GM13976 (cell line): ENCODE measurements at regions not wholly inside any gene's neighbourhood (a gene's known extent, or its start where the extent isn't known, plus 50 kb on each side); places are given as distances from the start of the nearest gene placed in this dataset.

Experiments
- DNase-seq: peaks from one replicate; pipeline ENCODE4 v3.0.0; 2012; ENCODE audit warnings: low spot score
- CTCF ChIP-seq: IDR thresholded peaks from 2 replicates; pipeline ENCODE4 v1.5.1; 2012; ENCODE audit warnings: borderline replicate concordance, mild to moderate bottlenecking; ENCODE audit not compliant: insufficient read depth; ENCODE audit errors: extremely low read depth, missing control alignments, control extremely low read depth
- in situ Hi-C: fragments of 300-500 bp; cut with MboI; formaldehyde crosslinking; loops from one replicate; pipeline ENCODE4 v1.12.0; 2022; ENCODE audit warnings: low sequenced_read_pairs, mixed read lengths, inconsistent platforms; ENCODE audit not compliant: unreplicated experiment

GRCh38 chr5:106094204-106094607, 1576.5 kb downstream of the EFNA5 start:
- in situ Hi-C loops, result no loop called here
- TF ChIP-seq CTCF, result no peak
- DNase-seq, result no peak

GRCh38 chr5:106093134-106093533, 1577.6 kb downstream of the EFNA5 start:
- in situ Hi-C loops, result no loop called here
- DNase-seq, result no peak
- no peak for TF ChIP-seq CTCF

- DNase-seq, result no peak
- in situ Hi-C loops, result no loop called here
- no peak for TF ChIP-seq CTCF
These were observed 1578.3 kb downstream of the EFNA5 start for GRCh38 chr5:106092455-106092854.

GRCh38 chr5:106089073-106089472, 1581.7 kb downstream of the EFNA5 start:
- in situ Hi-C loops, result no loop called here
- no peak for DNase-seq
- TF ChIP-seq CTCF, result no peak

- in situ Hi-C loops, result no loop called here
- DNase-seq, result no peak
- no peak for TF ChIP-seq CTCF
These were observed 1582.3 kb downstream of the EFNA5 start for GRCh38 chr5:106088462-106088861.

- in situ Hi-C loops, result no loop called here
- no peak for TF ChIP-seq CTCF
- no peak for DNase-seq
These were observed 1584.4 kb downstream of the EFNA5 start for GRCh38 chr5:106086352-106086751.

- in situ Hi-C loops, result no loop called here
- TF ChIP-seq CTCF, result no peak
- DNase-seq, result no peak
These were observed 1585.2 kb downstream of the EFNA5 start for GRCh38 chr5:106085556-106085955.
